ENCODE measurements at regions not wholly inside any gene's neighbourhood (a gene's known extent, or its start where the extent isn't known, plus 50 kb on each side); places are given as distances from the start of the nearest gene placed in this dataset.
"Not testable (repeated sequence)": the region's sequence is repeated elsewhere in the genome, so short reads cannot be mapped to it uniquely, and the experiment has no call there.

DNA sequence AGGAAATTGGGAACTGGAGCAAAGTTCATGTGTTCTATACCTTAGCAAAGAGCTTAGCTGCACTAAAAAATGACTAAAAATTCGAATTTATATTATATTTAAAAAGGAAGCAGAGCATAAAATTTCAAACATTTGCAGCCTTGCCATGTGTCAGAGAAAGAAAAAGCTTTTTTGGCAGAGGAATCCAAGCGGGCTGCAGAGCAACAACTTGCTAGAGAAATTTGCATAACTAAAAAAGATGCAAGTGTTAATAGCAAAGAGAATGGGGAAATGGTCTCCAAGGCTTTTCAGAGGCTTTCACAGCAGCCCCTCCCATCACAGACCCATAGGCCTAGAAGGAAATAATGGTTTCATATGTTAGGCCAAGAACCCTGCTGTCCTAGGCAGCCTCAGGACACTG lies 1315.9 kb downstream of the DSC3 start:
- DNase-seq (ENCODE audit: low read depth, low spot score): no peak

DNA sequence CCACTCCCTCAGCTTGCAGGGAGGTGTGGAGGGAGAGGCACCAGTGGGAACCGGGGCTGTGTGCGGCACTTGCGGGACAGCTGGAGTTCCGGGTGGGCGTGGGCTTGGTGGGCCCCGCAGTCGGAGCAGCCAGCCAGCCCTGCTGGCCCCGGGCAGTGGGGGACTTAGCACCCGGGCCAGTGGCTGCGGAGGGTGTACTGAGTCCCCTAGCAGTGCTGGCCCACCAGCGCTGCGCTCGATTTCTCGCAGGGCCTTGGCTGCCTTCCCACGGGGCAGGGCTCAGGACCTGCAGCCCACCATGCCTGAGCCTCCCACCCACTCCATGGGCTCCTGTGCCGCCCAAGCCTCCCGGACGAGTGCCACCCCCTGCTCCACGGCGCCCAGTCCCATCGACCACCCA lies 1319.1 kb downstream of the DSC3 start:
- DNase-seq (ENCODE audit: low read depth, low spot score): not testable (repeated sequence)

DNA sequence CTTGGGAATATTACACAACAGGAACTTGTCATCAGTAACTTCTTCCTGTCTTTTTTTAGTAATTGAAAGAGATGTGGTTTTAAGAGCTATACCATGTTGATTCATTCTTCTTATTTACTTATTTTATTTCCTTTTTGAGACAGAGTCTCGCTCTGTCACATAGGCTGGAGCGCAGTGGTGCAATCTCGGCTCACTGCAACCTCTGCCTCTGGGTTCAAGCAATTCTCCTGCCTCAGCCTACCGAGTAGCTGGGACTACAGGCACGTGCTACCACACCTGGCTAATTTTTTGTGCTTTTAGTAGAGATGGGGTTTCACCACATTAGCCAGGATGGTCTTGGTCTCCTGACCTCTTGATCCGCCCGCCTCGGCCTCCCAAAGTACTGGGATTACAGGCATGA lies 1326.6 kb downstream of the DSC3 start:
- not testable (repeated sequence) for DNase-seq (ENCODE audit: low read depth, low spot score)

- DNase-seq (ENCODE audit: low read depth, low spot score): peak; percentile 5
Observed at GRCh38 chr18:29712785-29713184, 1329.8 kb downstream of the DSC3 start.

DNA sequence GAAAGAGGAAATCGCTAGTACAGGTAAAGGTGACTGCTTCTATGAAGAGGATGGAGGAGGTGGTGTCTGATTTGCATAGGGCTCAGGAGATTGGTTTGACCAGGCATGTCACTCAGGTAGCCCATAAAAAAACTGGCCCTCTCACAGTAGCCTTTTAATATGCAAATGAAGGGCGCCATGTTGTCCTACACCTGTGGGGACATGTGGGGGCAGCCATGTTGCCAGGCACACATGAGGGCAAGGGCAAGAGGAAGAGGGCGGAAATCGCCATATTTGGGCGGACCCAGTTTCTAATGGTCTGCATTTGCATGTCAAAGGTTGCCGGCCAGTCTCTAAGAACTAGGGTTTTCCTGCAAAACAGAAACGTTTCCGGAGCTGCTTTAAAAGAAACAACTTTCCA lies 1330.6 kb downstream of the DSC3 start:
- DNase-seq (ENCODE audit: low read depth, low spot score): peak; percentile 90

DNA sequence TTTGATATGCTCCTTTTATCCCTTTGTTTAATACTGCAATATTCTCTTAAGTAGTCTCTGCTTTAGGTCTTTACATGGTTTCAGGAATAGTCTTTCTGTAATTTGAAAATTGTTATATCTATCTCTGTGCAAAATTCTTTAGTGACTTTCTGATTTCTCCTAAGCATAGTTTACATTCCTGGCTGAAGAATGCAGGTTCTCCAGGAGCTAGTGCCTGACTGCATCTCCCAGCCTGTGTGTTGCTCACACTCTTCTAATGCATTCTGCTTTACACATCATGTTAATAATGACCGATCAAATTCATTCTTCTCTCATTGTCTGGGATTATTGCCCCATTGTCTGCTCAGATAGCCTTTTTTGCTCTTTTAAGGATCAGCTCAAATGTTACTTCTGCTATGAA lies 1349.2 kb downstream of the DSC3 start:
- no peak for DNase-seq (ENCODE audit: low read depth, low spot score)

DNA sequence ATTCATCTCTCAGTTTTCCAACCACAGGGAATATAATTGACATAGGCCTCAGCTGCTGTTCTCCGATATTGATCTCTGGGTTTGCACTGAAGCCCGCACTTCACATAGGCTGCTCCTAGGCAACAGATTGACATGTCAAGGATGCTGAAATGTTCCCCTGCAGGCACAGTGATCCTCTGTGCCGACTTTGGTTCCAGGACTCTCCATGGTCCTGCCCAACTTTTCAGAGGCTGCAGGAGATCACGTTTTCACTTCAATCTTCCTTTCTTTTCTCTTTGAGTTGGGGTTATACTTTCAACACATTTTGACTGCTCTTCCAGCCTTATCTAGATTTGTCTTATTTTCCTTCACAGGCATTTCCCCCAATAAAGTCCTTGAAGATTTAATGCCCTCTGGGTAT lies 1361.0 kb downstream of the DSC3 start:
- no peak for DNase-seq (ENCODE audit: low read depth, low spot score)

DNA sequence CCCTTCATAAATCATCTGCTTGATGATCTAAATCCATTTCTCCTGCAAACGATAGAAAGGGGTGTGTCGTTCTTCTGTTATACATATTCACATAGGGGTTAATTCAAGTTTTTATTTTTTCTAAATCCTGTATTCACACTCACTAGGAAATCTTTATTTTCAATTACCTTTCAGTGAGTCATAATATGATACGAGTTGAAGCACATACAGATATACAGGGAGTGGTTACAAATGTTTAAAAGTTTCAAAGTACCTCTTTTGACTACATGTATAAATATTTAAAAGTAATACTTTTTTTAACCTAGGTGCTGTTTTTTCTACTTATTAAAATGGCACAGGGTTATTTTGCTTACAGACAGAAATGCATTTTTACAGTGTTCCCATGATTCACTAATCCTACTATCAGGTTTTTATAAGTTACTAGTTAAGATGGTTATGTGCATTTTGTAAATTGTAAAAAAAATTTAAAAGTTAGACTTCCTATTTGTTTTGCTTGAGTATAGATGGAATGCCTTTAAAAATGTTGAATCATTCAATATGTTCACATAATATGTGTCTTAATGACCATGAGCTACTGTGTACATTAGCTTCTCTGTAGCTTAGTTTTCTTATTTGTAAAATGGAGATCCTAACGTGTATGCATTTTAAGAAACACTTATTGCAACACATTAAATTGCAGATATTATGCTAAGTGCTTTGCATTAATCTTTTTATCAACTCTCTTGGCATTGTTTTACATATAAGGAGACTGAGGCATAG lies 1378.1 kb downstream of the DSC3 start:
- no peak for DNase-seq (ENCODE audit: low read depth, low spot score)

- no peak for DNase-seq (ENCODE audit: low read depth, low spot score)
Observed at GRCh38 chr18:29661924-29662323, 1380.6 kb downstream of the DSC3 start.

DNA sequence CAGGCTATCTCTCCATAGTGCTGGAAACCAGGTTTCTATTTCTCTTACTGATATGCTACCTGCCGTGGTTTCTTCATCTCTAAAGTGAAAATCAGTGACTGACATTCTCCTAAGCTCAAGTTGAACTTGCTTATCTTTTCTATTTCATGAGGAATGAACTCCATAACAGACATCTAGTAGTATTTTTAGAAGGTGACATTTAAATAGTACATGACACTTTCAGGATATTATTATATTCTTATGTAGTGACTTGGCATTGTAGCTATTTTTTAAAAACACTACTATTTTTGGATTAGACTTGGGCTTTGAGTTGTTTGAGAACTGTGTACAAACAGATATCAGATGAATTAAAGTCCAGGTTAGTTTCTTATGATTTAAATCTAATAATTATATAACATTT lies 1381.8 kb downstream of the DSC3 start:
- no peak for DNase-seq (ENCODE audit: low read depth, low spot score)

DNA sequence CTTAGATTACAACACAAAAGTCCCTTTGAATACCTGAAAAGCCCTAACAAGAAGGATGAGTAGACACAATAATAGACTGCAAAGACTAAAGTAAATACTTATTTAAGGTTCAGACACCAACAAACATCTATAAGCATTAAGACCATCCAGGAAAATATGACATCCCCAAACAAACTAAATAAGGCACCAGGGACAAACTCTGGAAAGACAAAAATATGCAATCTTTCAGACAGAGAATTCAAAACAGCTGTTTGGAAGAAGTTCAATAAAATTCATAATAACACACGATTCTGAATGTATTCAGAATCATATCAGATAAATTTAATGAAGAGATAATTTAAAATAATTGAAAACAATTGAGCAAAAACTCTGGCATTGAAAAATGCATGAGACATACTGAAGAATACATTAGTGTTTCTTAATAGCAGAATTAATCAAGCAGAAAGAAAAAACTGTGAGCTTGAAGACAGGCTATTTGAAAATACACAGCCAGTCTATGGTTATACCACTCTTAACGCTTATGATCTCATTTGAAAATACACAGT lies 1388.8 kb downstream of the DSC3 start:
- no peak for DNase-seq (ENCODE audit: low read depth, low spot score)

GRCh38 chr18:29652797-29653196 lies 1389.7 kb downstream of the DSC3 start:
- DNase-seq (ENCODE audit: low read depth, low spot score): peak; percentile 8

DNA sequence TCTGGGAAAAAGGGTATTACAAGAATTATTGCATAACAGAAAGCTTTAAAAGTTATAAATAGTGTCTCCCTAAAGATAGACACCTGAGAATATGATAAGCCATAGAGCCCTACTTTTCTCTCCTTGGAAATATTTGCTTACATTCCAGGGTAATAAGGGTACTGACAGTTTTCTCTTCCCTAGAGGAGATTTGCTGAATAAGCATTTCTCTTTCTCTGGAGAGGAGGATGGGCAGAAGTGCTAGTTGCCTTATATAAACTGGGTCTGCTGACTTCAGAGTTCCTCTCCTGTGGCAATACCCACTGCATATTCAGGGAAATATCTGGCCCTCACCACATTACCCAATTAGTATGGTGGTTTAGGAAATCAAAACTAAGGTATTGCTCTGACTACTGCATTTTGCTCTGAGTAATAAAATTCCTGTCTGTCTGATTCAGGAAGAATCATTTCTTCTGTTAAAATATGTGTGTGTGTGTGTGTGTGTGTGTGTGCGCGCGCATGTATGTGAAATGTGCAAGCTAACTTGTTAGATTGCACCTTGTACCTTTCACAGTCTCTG lies 1391.3 kb downstream of the DSC3 start:
- no peak for DNase-seq (ENCODE audit: low read depth, low spot score)

DNA sequence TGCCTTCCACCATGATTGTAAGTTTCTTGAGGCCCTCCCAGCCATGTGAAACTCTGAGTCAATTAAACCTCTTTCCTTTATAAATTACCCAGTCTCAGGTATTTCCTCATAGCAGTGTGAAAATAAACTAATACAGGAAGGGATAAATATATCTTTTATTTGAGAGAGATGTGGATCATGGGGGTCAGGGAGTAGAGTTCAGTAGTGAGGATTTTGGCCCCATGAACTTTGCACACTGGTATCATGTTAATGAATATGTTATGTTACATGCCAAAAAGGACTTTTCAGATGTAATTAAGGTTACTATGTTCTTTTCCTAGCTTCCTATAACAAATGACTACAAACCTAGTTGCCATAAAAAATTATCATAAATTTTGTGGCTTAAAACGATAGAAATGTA lies 1393.7 kb downstream of the DSC3 start:
- no peak for DNase-seq (ENCODE audit: low read depth, low spot score)

- no peak for DNase-seq (ENCODE audit: low read depth, low spot score)
Observed at GRCh38 chr18:29647700-29648099, 1394.8 kb downstream of the DSC3 start.

- no peak for DNase-seq (ENCODE audit: low read depth, low spot score)
Observed at GRCh38 chr18:29644276-29644675, 1398.3 kb downstream of the DSC3 start.

GRCh38 chr18:29629493-29630036 lies 1413.0 kb downstream of the DSC3 start:
- DNase-seq (ENCODE audit: low read depth, low spot score): no peak

GRCh38 chr18:29626094-29626493 lies 1416.4 kb downstream of the DSC3 start:
- no peak for DNase-seq (ENCODE audit: low read depth, low spot score)

DNA sequence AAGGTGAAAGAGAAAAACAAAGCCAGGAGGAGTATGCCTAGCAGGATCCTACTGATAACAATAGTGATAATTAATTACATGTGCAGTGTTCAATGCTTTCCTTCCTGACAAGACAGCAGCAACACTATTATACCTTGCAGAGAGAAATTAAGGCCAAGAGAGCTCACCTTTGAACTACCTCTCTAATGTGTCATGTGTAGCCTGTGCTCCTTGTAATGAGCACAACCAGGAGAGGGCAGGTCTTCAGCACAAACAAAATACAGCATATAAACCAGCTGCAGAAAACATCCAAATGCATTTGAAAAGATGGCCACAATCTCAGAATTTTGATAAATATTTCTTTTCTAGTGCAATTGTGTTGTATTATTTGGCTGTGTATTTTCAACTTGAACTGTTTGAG lies 1425.7 kb downstream of the DSC3 start:
- no peak for DNase-seq (ENCODE audit: low read depth, low spot score)

- no peak for DNase-seq (ENCODE audit: low read depth, low spot score)
Observed at GRCh38 chr18:29608982-29609381, 1432.1 kb upstream of the CDH2 start.

DNA sequence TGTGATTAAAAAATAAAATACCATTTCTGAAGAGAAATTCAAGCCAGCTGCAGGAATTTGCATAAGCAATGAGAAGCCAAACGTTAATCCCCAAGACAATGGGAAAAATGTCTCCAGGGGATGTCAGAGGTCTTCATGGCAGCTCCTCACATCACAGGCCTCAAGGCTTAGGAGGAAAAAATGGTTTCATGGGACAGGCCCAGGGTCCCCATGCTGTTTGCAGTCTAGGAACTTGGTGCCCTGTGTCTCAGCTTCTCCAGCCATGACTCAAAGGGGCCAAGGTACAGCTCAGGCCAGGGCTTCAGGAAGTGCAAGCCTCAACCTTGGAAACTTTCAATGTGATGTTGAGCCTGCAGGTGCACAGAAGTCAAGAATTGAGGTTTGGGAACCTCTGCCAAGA lies 1428.4 kb upstream of the CDH2 start:
- DNase-seq (ENCODE audit: low read depth, low spot score): no peak

DNA sequence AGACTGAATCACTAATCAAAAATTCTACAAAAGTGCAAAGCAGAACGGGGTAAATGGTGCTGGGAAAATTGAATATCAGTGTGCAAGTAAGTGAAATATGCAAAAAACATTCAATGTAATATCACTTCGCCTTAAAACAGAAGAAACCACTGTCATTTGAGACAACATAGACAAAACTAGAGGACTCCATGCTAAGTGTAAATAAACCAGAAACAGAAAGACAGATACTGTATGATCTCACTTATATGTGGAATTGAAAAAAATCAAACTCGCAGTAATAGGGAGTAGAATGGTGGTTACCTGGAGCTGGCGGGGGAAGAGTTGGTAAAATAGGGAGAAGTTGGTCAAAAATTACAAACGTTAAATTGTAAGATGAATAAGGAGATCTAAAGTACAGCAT lies 1420.0 kb upstream of the CDH2 start:
- no peak for DNase-seq (ENCODE audit: low read depth, low spot score)

DNA sequence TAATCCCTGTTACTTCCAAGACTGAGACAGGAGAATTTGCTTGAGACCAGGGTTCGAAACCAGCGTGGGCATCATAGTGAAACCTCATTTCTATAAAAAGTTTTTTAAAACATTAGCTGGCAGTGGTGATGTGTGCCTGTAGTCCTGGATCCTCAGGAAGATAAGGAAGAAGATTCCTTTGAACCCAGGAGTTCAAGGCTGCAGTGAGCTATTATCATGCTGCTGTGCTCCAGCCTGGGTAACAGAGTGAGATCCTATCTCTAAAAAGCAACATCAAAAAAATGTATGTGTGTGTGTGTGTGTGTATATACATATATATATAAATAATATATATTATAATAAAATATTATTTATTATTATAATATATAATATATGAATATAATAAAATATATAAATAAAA lies 1417.6 kb upstream of the CDH2 start:
- peak; percentile 6 for DNase-seq (ENCODE audit: low read depth, low spot score)
